ENCODE measurements at regions not wholly inside any gene's neighbourhood (a gene's known extent, or its start where the extent isn't known, plus 50 kb on each side); places are given as distances from the start of the nearest gene placed in this dataset.
A peak's percentile ranks its signal among the peaks of the same experiment; 100 is the strongest.

- DNase-seq: peak; percentile 28 to 63
These were observed 631.1 kb upstream of the POU3F2 start for GRCh38 chr6:98203170-98203806.

GRCh38 chr6:98212468-98212867, 621.9 kb upstream of the POU3F2 start:
- no peak for DNase-seq

- no peak for DNase-seq
These were observed 618.8 kb upstream of the POU3F2 start for GRCh38 chr6:98215531-98215930.

- no peak for DNase-seq
These were observed 604.1 kb upstream of the POU3F2 start for GRCh38 chr6:98230250-98230649.

- DNase-seq: no peak
These were observed 595.3 kb upstream of the POU3F2 start for GRCh38 chr6:98239057-98239456.

GRCh38 chr6:98241630-98242029, 592.7 kb upstream of the POU3F2 start:
- peak; percentile 70 to 89 for DNase-seq

- DNase-seq: no peak
These were observed 579.8 kb upstream of the POU3F2 start for GRCh38 chr6:98254624-98255023.

- DNase-seq: no peak
These were observed 574.0 kb upstream of the POU3F2 start for GRCh38 chr6:98260382-98260781.

GRCh38 chr6:98272060-98272459, 562.3 kb upstream of the POU3F2 start:
- no peak for DNase-seq

- no peak for DNase-seq
These were observed 559.7 kb upstream of the POU3F2 start for GRCh38 chr6:98274691-98275090.

- no peak for DNase-seq
These were observed 553.9 kb upstream of the POU3F2 start for GRCh38 chr6:98280492-98280891.

- no peak for DNase-seq
These were observed 547.8 kb upstream of the POU3F2 start for GRCh38 chr6:98286620-98287019.

- no peak for DNase-seq
These were observed 546.5 kb upstream of the POU3F2 start for GRCh38 chr6:98287876-98288275.

GRCh38 chr6:98292810-98293209, 541.6 kb upstream of the POU3F2 start:
- DNase-seq: no peak

GRCh38 chr6:98295515-98296175, 538.7 kb upstream of the POU3F2 start:
- no peak for DNase-seq

GRCh38 chr6:98308564-98308963, 525.8 kb upstream of the POU3F2 start:
- no peak for DNase-seq

GRCh38 chr6:98310443-98310842, 523.9 kb upstream of the POU3F2 start:
- no peak for DNase-seq

- no peak for DNase-seq
These were observed 510.8 kb upstream of the POU3F2 start for GRCh38 chr6:98323605-98324004.

GRCh38 chr6:98324446-98324845, 509.9 kb upstream of the POU3F2 start:
- DNase-seq: no peak

GRCh38 chr6:98325366-98325765, 509.0 kb upstream of the POU3F2 start:
- DNase-seq: no peak

GRCh38 chr6:98333273-98333672, 501.1 kb upstream of the POU3F2 start:
- no peak for DNase-seq

GRCh38 chr6:98335594-98335993, 498.8 kb upstream of the POU3F2 start:
- DNase-seq: no peak

- DNase-seq: no peak
These were observed 494.9 kb upstream of the POU3F2 start for GRCh38 chr6:98339506-98339905.

- no peak for DNase-seq
These were observed 491.4 kb upstream of the POU3F2 start for GRCh38 chr6:98343004-98343403.

- DNase-seq: no peak
These were observed 490.6 kb upstream of the POU3F2 start for GRCh38 chr6:98343797-98344196.
